H9 (cell line): ENCODE measurements at regions not wholly inside any gene's neighbourhood (a gene's known extent, or its start where the extent isn't known, plus 50 kb on each side); places are given as distances from the start of the nearest gene placed in this dataset.
"Not testable (repeated sequence)": the region's sequence is repeated elsewhere in the genome, so short reads cannot be mapped to it uniquely, and the experiment has no call there.

ENCODE experiments used
- DNase-seq: peaks from one replicate; pipeline ENCODE4 v3.0.0-alpha.2; 2017
- H2AFZ ChIP-seq: one replicate; pipeline ENCODE4 v1.6.1; 2013; ENCODE audit warnings: mild to moderate bottlenecking, low read length, control low read depth, moderate library complexity
- H2AK5ac ChIP-seq: 2 replicates; pipeline ENCODE4 v1.6.1; 2013; ENCODE audit warnings: low read length, control low read depth, mixed read lengths; ENCODE audit not compliant: insufficient read length
- H2BK120ac ChIP-seq: one replicate; pipeline ENCODE4 v1.6.1; 2013; ENCODE audit warnings: low read depth, mild to moderate bottlenecking, low read length, control low read depth, inconsistent platforms; ENCODE audit not compliant: poor library complexity, severe bottlenecking
- H2BK12ac ChIP-seq: 2 replicates; pipeline ENCODE4 v1.6.1; 2013; ENCODE audit warnings: low read length, control low read depth, mixed read lengths, low read depth; ENCODE audit not compliant: insufficient read length
- H2BK15ac ChIP-seq: 2 replicates; pipeline ENCODE4 v1.6.1; 2013; ENCODE audit warnings: low read depth, low read length, control low read depth
- H2BK20ac ChIP-seq: one replicate; pipeline ENCODE4 v1.6.1; 2013; ENCODE audit warnings: low read depth, mild to moderate bottlenecking, low read length, control low read depth, inconsistent platforms; ENCODE audit not compliant: poor library complexity, severe bottlenecking
- H2BK5ac ChIP-seq: 2 replicates; pipeline ENCODE4 v1.6.1; 2013; ENCODE audit warnings: low read length, control low read depth, mixed read lengths; ENCODE audit not compliant: insufficient read length
- H3K14ac ChIP-seq: 2 replicates; pipeline ENCODE4 v1.6.1; 2013; ENCODE audit warnings: low read length, control low read depth; ENCODE audit not compliant: insufficient read depth
- H3K18ac ChIP-seq: 2 replicates; pipeline ENCODE4 v1.6.1; 2013; ENCODE audit warnings: low read depth, mild to moderate bottlenecking, mixed read lengths, low read length, control low read depth; ENCODE audit not compliant: insufficient read length
- H3K23ac ChIP-seq: 2 replicates; pipeline ENCODE4 v1.6.1; 2013; ENCODE audit warnings: low read length, control low read depth, mixed read lengths, low read depth; ENCODE audit not compliant: insufficient read length
- H3K23me2 ChIP-seq: 2 replicates; pipeline ENCODE4 v1.6.1; 2013; ENCODE audit warnings: low read depth, mild to moderate bottlenecking, mixed read lengths, low read length, control low read depth; ENCODE audit not compliant: insufficient read length, poor library complexity, severe bottlenecking
- H3K27ac ChIP-seq: 2 replicates; pipeline ENCODE4 v1.5.1; 2013; ENCODE audit warnings: low read length, control low read depth, mixed read lengths, low read depth; ENCODE audit not compliant: insufficient read length
- H3K27me3 ChIP-seq: 2 replicates; pipeline ENCODE4 v1.6.1; 2013; ENCODE audit warnings: low read length, control low read depth, inconsistent platforms; ENCODE audit not compliant: insufficient read depth
- H3K4ac ChIP-seq: 2 replicates; pipeline ENCODE4 v1.6.1; 2013; ENCODE audit warnings: low read depth, mild to moderate bottlenecking, control low read depth, inconsistent platforms, low read length, moderate library complexity
- H3K4me1 ChIP-seq: 2 replicates; pipeline ENCODE4 v1.6.1; 2013; ENCODE audit warnings: low read length, control low read depth, inconsistent platforms; ENCODE audit not compliant: insufficient read depth
- H3K4me2 ChIP-seq: 2 replicates; pipeline ENCODE4 v1.6.1; 2013; ENCODE audit warnings: low read length, control low read depth, mixed read lengths; ENCODE audit not compliant: insufficient read length, insufficient read depth
- H3K56ac ChIP-seq: 2 replicates; pipeline ENCODE4 v1.6.1; 2013; ENCODE audit warnings: low read depth, mild to moderate bottlenecking, mixed read lengths, low read length, control low read depth; ENCODE audit not compliant: insufficient read length
- H3K79me1 ChIP-seq: 2 replicates; pipeline ENCODE4 v1.6.1; 2013; ENCODE audit warnings: low read depth, mild to moderate bottlenecking, moderate library complexity, low read length, control low read depth, inconsistent platforms; ENCODE audit not compliant: insufficient read depth, poor library complexity, severe bottlenecking
- H3K79me2 ChIP-seq: 2 replicates; pipeline ENCODE4 v1.6.1; 2013; ENCODE audit warnings: low read length, control low read depth, inconsistent platforms; ENCODE audit not compliant: insufficient read depth
- H3K9ac ChIP-seq: 2 replicates; pipeline ENCODE4 v1.6.1; 2013; ENCODE audit warnings: low read length, control low read depth, mixed read lengths; ENCODE audit not compliant: insufficient read length; ENCODE audit errors: extremely low read depth
- H3K9me3 ChIP-seq: one replicate; pipeline ENCODE4 v1.6.1; 2013; ENCODE audit warnings: low read depth, low read length, inconsistent platforms; ENCODE audit not compliant: control insufficient read depth
- H3T11ph ChIP-seq: one replicate; pipeline ENCODE4 v1.6.1; 2013; ENCODE audit warnings: mild to moderate bottlenecking, low read length, control low read depth, inconsistent platforms
- H4K20me1 ChIP-seq: one replicate; pipeline ENCODE4 v1.6.1; 2013; ENCODE audit not compliant: control insufficient read depth, insufficient read length, insufficient read depth
- H4K5ac ChIP-seq: 2 replicates; pipeline ENCODE4 v1.6.1; 2013; ENCODE audit warnings: low read depth, mild to moderate bottlenecking, mixed read lengths, low read length, control low read depth; ENCODE audit not compliant: insufficient read length
- H4K8ac ChIP-seq: replicated peaks from 2 replicates; pipeline ENCODE4 v1.6.1; 2013; ENCODE audit warnings: low read length, control low read depth, mixed read lengths, low read depth; ENCODE audit not compliant: insufficient read length
- H4K91ac ChIP-seq: 2 replicates; pipeline ENCODE4 v1.6.1; 2013; ENCODE audit warnings: low read depth, mild to moderate bottlenecking, moderate library complexity, mixed read lengths, low read length, control low read depth; ENCODE audit not compliant: insufficient read length
- H3K27ac Mint-ChIP-seq, 3 experiments: 2 replicates in 2 of 3; 3 replicates in 1 of 3; pipeline ENCODE4 v1.8.0; 2020 to 2021; ENCODE audit warnings: mixed read lengths in 3 of 3, mild to moderate bottlenecking in 1 of 3, moderate library complexity in 1 of 3
- H3K27me3 Mint-ChIP-seq: 2 replicates; pipeline ENCODE4 v1.8.0; 2021; ENCODE audit warnings: low read depth, mild to moderate bottlenecking, moderate library complexity, mixed read lengths
- H3K36me3 Mint-ChIP-seq, 3 experiments: 2 replicates in 2 of 3; 3 replicates in 1 of 3; pipeline ENCODE4 v1.8.0; 2020 to 2021; ENCODE audit warnings: low read depth in 3 of 3, mixed read lengths in 3 of 3; ENCODE audit not compliant: insufficient read depth in 1 of 3
- H3K4me1 Mint-ChIP-seq, 2 experiments: 2 replicates each; pipeline ENCODE4 v1.8.0; 2020; ENCODE audit warnings: mixed read lengths in 2 of 2
- H3K4me3 Mint-ChIP-seq, 2 experiments: 2 replicates in 1 of 2; 3 replicates in 1 of 2; pipeline ENCODE4 v1.8.0; 2020 to 2021; ENCODE audit warnings: mild to moderate bottlenecking in 2 of 2, mixed read lengths in 2 of 2, moderate library complexity in 1 of 2
- H3K9me3 Mint-ChIP-seq, 2 experiments: 2 replicates in 1 of 2; 3 replicates in 1 of 2; pipeline ENCODE4 v1.8.0; 2020; ENCODE audit warnings: mild to moderate bottlenecking in 2 of 2, mixed read lengths in 2 of 2, moderate library complexity in 1 of 2
- WGBS: extraction: QIAGEN DNeasy Blood & Tissue Kit; methylation state at CpG from one replicate; pipeline ENCODE4 v1.1.7; 2013; ENCODE audit warnings: missing lambda C conversion rate, low lambda C conversion rate, mixed read lengths; ENCODE audit not compliant: insufficient read length; ENCODE audit errors: extremely low coverage; 5-methylcytosine and 5-hydroxymethylcytosine counted together
- TF ChIP-seq, protein P1 (sequence below): fragments of 200-600 bp; sonication (generic); conservative IDR thresholded peaks from 3 replicates; pipeline ENCODE4 v1.8.0; 2021; ENCODE audit warnings: antibody characterized with exemption, mild to moderate bottlenecking

DNA sequence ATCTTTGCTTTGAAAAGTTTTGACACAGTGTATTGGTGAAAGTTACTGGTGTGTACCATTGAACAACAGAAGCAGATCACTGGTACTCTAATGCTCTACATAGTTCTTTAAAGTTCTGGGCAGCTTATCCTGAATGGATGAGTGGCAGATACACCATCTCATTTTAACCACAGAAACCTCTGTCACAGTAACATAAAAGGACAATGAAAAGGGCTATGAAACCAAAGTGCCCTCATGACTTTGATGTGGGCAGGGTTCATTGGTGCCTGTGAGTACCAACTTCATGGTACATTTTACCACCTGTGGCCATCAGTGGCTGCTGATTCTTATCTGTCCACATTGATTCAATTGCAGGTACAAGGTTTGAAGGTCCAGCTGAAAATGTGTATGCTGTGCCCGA is 285.7 kb upstream of the PREP start:
- Mint-ChIP-seq H3K27ac (no peak overlapping the region), H3K4me1 (no peaks in the 10 kb centered on the region), H3K4me3 (no peak overlapping the region), H3K36me3 (peaks cover 16 to 23% (median 18%) of the 10 kb centered on the region in 3 experiments), H3K9me3 (peaks cover 23 to 31% of the 10 kb centered on the region in 2 experiments), H3K27me3 (no peaks in the 10 kb centered on the region)
- Histone ChIP-seq H3K23ac (no peak overlapping the region), H3K79me2 (no peaks in the 10 kb centered on the region), H2BK12ac (no peak overlapping the region), H2BK5ac (no peak overlapping the region), H2BK20ac (no peak overlapping the region), H3K27me3 (no peaks in the 10 kb centered on the region), H3K14ac (no peak overlapping the region), H3K9ac (no peak overlapping the region), H3K23me2 (no peaks in the 10 kb centered on the region), H4K8ac (no peak overlapping the region), H4K5ac (no peak overlapping the region), H2AFZ (no peak overlapping the region), H2BK120ac (no peak overlapping the region), H3T11ph (no peak overlapping the region), H3K9me3 (peaks cover 11% of the 10 kb centered on the region), H2AK5ac (no peak overlapping the region), H3K27ac (no peak overlapping the region), H2BK15ac (no peak overlapping the region), H3K56ac (no peak overlapping the region), H3K18ac (no peak overlapping the region), H4K20me1 (no peaks in the 10 kb centered on the region), H4K91ac (no peak overlapping the region), H3K4me1 (no peaks in the 10 kb centered on the region), H3K4me2 (no peak overlapping the region), H3K4ac (no peak overlapping the region), H3K79me1 (no peaks in the 10 kb centered on the region)
- no peak for DNase-seq
- WGBS = no CpG with 5 or more reads among the region's 1 CpG
- TF ChIP-seq, protein P1, sequence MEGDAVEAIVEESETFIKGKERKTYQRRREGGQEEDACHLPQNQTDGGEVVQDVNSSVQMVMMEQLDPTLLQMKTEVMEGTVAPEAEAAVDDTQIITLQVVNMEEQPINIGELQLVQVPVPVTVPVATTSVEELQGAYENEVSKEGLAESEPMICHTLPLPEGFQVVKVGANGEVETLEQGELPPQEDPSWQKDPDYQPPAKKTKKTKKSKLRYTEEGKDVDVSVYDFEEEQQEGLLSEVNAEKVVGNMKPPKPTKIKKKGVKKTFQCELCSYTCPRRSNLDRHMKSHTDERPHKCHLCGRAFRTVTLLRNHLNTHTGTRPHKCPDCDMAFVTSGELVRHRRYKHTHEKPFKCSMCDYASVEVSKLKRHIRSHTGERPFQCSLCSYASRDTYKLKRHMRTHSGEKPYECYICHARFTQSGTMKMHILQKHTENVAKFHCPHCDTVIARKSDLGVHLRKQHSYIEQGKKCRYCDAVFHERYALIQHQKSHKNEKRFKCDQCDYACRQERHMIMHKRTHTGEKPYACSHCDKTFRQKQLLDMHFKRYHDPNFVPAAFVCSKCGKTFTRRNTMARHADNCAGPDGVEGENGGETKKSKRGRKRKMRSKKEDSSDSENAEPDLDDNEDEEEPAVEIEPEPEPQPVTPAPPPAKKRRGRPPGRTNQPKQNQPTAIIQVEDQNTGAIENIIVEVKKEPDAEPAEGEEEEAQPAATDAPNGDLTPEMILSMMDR = no peak

DNA sequence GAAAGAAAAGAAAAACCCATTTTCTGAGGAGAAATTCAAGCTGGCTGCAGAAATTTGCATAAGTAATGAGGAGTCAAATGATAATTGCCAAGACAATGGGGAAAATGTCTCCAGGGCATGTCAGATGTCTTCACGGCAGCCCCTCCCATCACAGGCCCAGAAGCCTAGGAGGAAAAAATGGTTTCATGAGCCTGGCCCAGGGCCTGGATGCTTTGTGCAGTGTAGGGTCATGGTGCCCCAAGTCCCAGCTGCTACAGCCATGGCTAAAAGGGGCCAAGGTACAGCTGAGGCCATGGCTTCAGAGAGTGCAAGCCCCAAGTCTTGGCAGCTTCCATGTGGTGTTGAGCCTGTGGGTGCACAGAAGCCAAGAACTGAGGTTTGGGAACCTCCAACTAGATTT is 283.9 kb upstream of the PREP start:
- H2BK120ac ChIP-seq, H4K5ac ChIP-seq, H2BK5ac ChIP-seq, H3K79me2 ChIP-seq, H3K56ac ChIP-seq, H2BK20ac ChIP-seq, H3K27me3 Mint-ChIP-seq, H4K91ac ChIP-seq, H4K8ac ChIP-seq, H3K4me2 ChIP-seq, H3K79me1 ChIP-seq, H3K27ac ChIP-seq, H3K9ac ChIP-seq, H3K14ac ChIP-seq, H2AFZ ChIP-seq, H3K23ac ChIP-seq, H3T11ph ChIP-seq, H3K4ac ChIP-seq, H2BK15ac ChIP-seq, DNase-seq, H3K23me2 ChIP-seq, H3K4me3 Mint-ChIP-seq, H4K20me1 ChIP-seq, H3K4me1 ChIP-seq, H2AK5ac ChIP-seq, H3K27me3 ChIP-seq, H3K4me1 Mint-ChIP-seq, H3K27ac Mint-ChIP-seq, H3K18ac ChIP-seq, H2BK12ac ChIP-seq: not testable (repeated sequence)
- H3K9me3 Mint-ChIP-seq = peaks cover 25 to 33% of the 10 kb centered on the region in 2 experiments
- H3K36me3 Mint-ChIP-seq = peaks cover 16 to 25% (median 18%) of the 10 kb centered on the region in 3 experiments
- no CpG with 5 or more reads among the region's 1 CpG for WGBS
- H3K9me3 ChIP-seq = peaks cover 11% of the 10 kb centered on the region
